WTC11 (cell line): ENCODE measurements at regions not wholly inside any gene's neighbourhood (a gene's known extent, or its start where the extent isn't known, plus 50 kb on each side); places are given as distances from the start of the nearest gene placed in this dataset.

ENCODE experiments used
- ATF2 ChIP-seq: sonication (generic); formaldehyde crosslinking; IDR thresholded peaks from 2 replicates; pipeline ENCODE4 v1.8.1; 2022; ENCODE audit warnings: low read depth, missing genetic modification reagents, borderline replicate concordance
- CREB1 ChIP-seq: sonication (generic); formaldehyde crosslinking; IDR thresholded peaks from 2 replicates; pipeline ENCODE4 v1.8.0; 2023; ENCODE audit warnings: mild to moderate bottlenecking, missing genetic modification reagents
- CTCF ChIP-seq: fragments of 200-600 bp; IDR thresholded peaks from 2 replicates; pipeline ENCODE4 v1.8.0; 2022; ENCODE audit warnings: antibody characterized with exemption
- FOXP1 ChIP-seq: sonication (generic); formaldehyde crosslinking; IDR thresholded peaks from 2 replicates; pipeline ENCODE4 v1.8.0; 2022; ENCODE audit warnings: missing genetic modification reagents, mild to moderate bottlenecking, moderate library complexity, borderline replicate concordance
- FOXP4 ChIP-seq: sonication (generic); formaldehyde crosslinking; IDR thresholded peaks from 2 replicates; pipeline ENCODE4 v1.8.0; 2022; ENCODE audit warnings: mild to moderate bottlenecking, missing genetic modification reagents
- JUN ChIP-seq: sonication (generic); formaldehyde crosslinking; IDR thresholded peaks from 2 replicates; pipeline ENCODE4 v1.8.0; 2023; ENCODE audit warnings: mild to moderate bottlenecking, missing genetic modification reagents
- NFYB ChIP-seq: sonication (generic); formaldehyde crosslinking; conservative IDR thresholded peaks from 2 replicates; pipeline ENCODE4 v1.8.0; 2022; ENCODE audit warnings: low read depth, missing genetic modification reagents
- NR3C1 ChIP-seq: sonication (generic); formaldehyde crosslinking; conservative IDR thresholded peaks from 2 replicates; pipeline ENCODE4 v1.8.1; 2023; ENCODE audit warnings: low read depth, mild to moderate bottlenecking, missing genetic modification reagents
- PREB ChIP-seq: sonication (generic); formaldehyde crosslinking; IDR thresholded peaks from 2 replicates; pipeline ENCODE4 v1.8.1; 2022; ENCODE audit warnings: mild to moderate bottlenecking, missing genetic modification reagents, moderate library complexity, borderline replicate concordance
- SOX15 ChIP-seq: fragments of 250-450 bp; sonication (Bioruptor Pico); IDR thresholded peaks from 2 replicates; pipeline ENCODE4 v1.9.0; 2021; ENCODE audit warnings: mild to moderate bottlenecking
- USF1 ChIP-seq: sonication (generic); formaldehyde crosslinking; IDR thresholded peaks from 2 replicates; pipeline ENCODE4 v1.8.0; 2022; ENCODE audit warnings: mild to moderate bottlenecking, missing genetic modification reagents
- ZNF138 ChIP-seq: sonication (generic); formaldehyde crosslinking; conservative IDR thresholded peaks from 2 replicates; pipeline ENCODE4 v1.8.1; 2022; ENCODE audit warnings: mild to moderate bottlenecking, moderate library complexity, missing genetic modification reagents
- ZNF263 ChIP-seq: sonication (generic); formaldehyde crosslinking; IDR thresholded peaks from 2 replicates; pipeline ENCODE4 v1.8.1; 2022; ENCODE audit warnings: low read depth, mild to moderate bottlenecking, moderate library complexity, missing genetic modification reagents
- ZSCAN18 ChIP-seq: fragments of 250-450 bp; sonication (Bioruptor Pico); IDR thresholded peaks from 2 replicates; pipeline ENCODE4 v2.1.2; 2022; ENCODE audit warnings: mild to moderate bottlenecking, moderate library complexity

GRCh38 chr4:96152824-96153223, 312.9 kb downstream of the PDHA2 start:
- TF ChIP-seq CTCF (no peak), ZNF263 (CRISPR knock-in tag) (no peak), NR3C1 (CRISPR knock-in tag) (no peak), FOXP4 (no peak), PREB (CRISPR knock-in tag) (no peak), JUN (CRISPR knock-in tag) (no peak), USF1 (CRISPR knock-in tag) (no peak), ZNF138 (CRISPR knock-in tag) (no peak), ZSCAN18 (CRISPR knock-in tag) (no peak), ATF2 (CRISPR knock-in tag) (no peak), SOX15 (no peak), NFYB (CRISPR knock-in tag) (no peak), FOXP1 (no peak), CREB1 (CRISPR knock-in tag) (no peak)
